Natural killer cell (primary cell): ENCODE measurements at regions not wholly inside any gene's neighbourhood (a gene's known extent, or its start where the extent isn't known, plus 50 kb on each side); places are given as distances from the start of the nearest gene placed in this dataset.

ENCODE experiments used
- ATAC-seq, 3 donors: fragments of 150-1000 bp in 2 of 3; fragments of 200-7000 bp in 1 of 3; cut with Tn5 transposase; 1 replicate in 1 of 3; 2 replicates in 2 of 3; pipeline ENCODE4 v1.10.0; 2021; ENCODE audit warnings: mild to moderate bottlenecking in 2 of 3, moderate library complexity in 2 of 3
- DNase-seq, 2 donors: peaks; one replicate each; pipeline versions ENCODE4 v3.0.0 to v3.0.0-alpha.2; 2013 to 2021; ENCODE audit warnings: mixed read lengths in 1 of 2
- H3K27ac ChIP-seq: one replicate; pipeline ENCODE4 v1.5.1; 2013; ENCODE audit warnings: mild to moderate bottlenecking, low read length
- H3K27me3 ChIP-seq: one replicate; pipeline ENCODE4 v1.6.1; 2013; ENCODE audit warnings: low read length; ENCODE audit not compliant: control insufficient read depth, insufficient read depth
- H3K36me3 ChIP-seq: one replicate; pipeline ENCODE4 v1.6.1; 2013; ENCODE audit warnings: low read length; ENCODE audit not compliant: control insufficient read depth, insufficient read depth
- H3K4me1 ChIP-seq: one replicate; pipeline ENCODE4 v1.6.1; 2013; ENCODE audit warnings: low read length; ENCODE audit not compliant: control insufficient read depth, insufficient read depth
- H3K4me3 ChIP-seq: one replicate; pipeline ENCODE4 v1.5.1; 2013; ENCODE audit warnings: low read length
- H3K9me3 ChIP-seq: one replicate; pipeline ENCODE4 v1.6.1; 2013; ENCODE audit warnings: low read length; ENCODE audit not compliant: control insufficient read depth, insufficient read depth
- H3K27ac Mint-ChIP-seq, 2 donors: one replicate each; pipeline ENCODE4 v1.8.0; 2022; ENCODE audit warnings: mild to moderate bottlenecking in 2 of 2, mixed read lengths in 2 of 2, moderate library complexity in 1 of 2
- H3K27me3 Mint-ChIP-seq, 2 donors: one replicate each; pipeline ENCODE4 v1.8.0; 2022; ENCODE audit warnings: low read depth in 2 of 2, mixed read lengths in 2 of 2
- H3K36me3 Mint-ChIP-seq: one replicate; pipeline ENCODE4 v1.8.0; 2022; ENCODE audit warnings: mixed read lengths
- H3K4me1 Mint-ChIP-seq, 2 donors: one replicate each; pipeline ENCODE4 v1.8.0; 2022; ENCODE audit warnings: mixed read lengths in 2 of 2
- H3K4me3 Mint-ChIP-seq: one replicate; pipeline ENCODE4 v1.8.0; 2022; ENCODE audit warnings: mild to moderate bottlenecking, moderate library complexity, mixed read lengths
- H3K9me3 Mint-ChIP-seq, 2 donors: one replicate each; pipeline ENCODE4 v1.8.0; 2022; ENCODE audit warnings: mixed read lengths in 2 of 2
- CTCF ChIP-seq: fragments of 200-600 bp; IDR thresholded peaks from one replicate; pipeline ENCODE4 v1.8.0; 2022; ENCODE audit warnings: antibody characterized with exemption
- WGBS: methylation state at CpG from one replicate; pipeline ENCODE4 v1.1.7; 2013; ENCODE audit warnings: missing lambda C conversion rate; ENCODE audit not compliant: insufficient coverage; 5-methylcytosine and 5-hydroxymethylcytosine counted together
- intact Hi-C: fragments of 100-400 bp; cut with micrococcal nuclease; formaldehyde crosslinking; loops from one replicate; pipeline ENCODE4 v1.14.2; 2022

GRCh38 chr10:29767968-29768367, 133.2 kb upstream of the SVIL start:
- WGBS, result 71% methylated on average over 2 of the region's 4 CpGs
- ATAC-seq, result no peak

GRCh38 chr10:29766753-29767152, 132.0 kb upstream of the SVIL start:
- H3K9me3 ChIP-seq, result no peaks in the 10 kb centered on the region
- H3K4me3 Mint-ChIP-seq, result no peak overlapping the region
- WGBS, result 87% methylated on average over 3 of the region's 3 CpGs

More at GRCh38 chr10:29767968-29768367, 133.2 kb upstream of the SVIL start:
- TF ChIP-seq CTCF, result no peak
- no peak overlapping the region for H3K4me3 Mint-ChIP-seq
- no peak overlapping the region for H3K27ac ChIP-seq
- no peaks in the 10 kb centered on the region for H3K27me3 ChIP-seq
- no peak overlapping the region for H3K4me3 ChIP-seq
- DNase-seq, result no peak
- intact Hi-C loops, result no loop called here
- peaks cover 8 to 9% of the 10 kb centered on the region in 2 donors for H3K4me1 Mint-ChIP-seq
- no peaks in the 10 kb centered on the region for H3K36me3 Mint-ChIP-seq
- no peak overlapping the region for H3K27ac Mint-ChIP-seq
- peaks cover 5% of the 10 kb centered on the region for H3K4me1 ChIP-seq
- peaks cover 6 to 7% of the 10 kb centered on the region in 2 donors for H3K27me3 Mint-ChIP-seq
- no peaks in the 10 kb centered on the region for H3K9me3 Mint-ChIP-seq
- H3K9me3 ChIP-seq, result no peaks in the 10 kb centered on the region
- no peaks in the 10 kb centered on the region for H3K36me3 ChIP-seq

GRCh38 chr10:29765330-29765729, 130.6 kb upstream of the SVIL start:
- Histone ChIP-seq H3K27me3 (no peaks in the 10 kb centered on the region), H3K4me1 (no peaks in the 10 kb centered on the region), H3K4me3 (no peak overlapping the region), H3K36me3 (no peaks in the 10 kb centered on the region), H3K9me3 (no peaks in the 10 kb centered on the region), H3K27ac (no peak overlapping the region)
- no peak for TF ChIP-seq CTCF
- intact Hi-C loops, result no loop called here
- DNase-seq, result no peak
- no peaks in the 10 kb centered on the region for H3K9me3 Mint-ChIP-seq
- H3K27me3 Mint-ChIP-seq, result peaks cover 4 to 6% of the 10 kb centered on the region in 2 donors
- no peaks in the 10 kb centered on the region for H3K4me1 Mint-ChIP-seq
- ATAC-seq, result no peak
- no peak overlapping the region for H3K4me3 Mint-ChIP-seq
- no peaks in the 10 kb centered on the region for H3K36me3 Mint-ChIP-seq
- H3K27ac Mint-ChIP-seq, result no peak overlapping the region
- WGBS, result 81% methylated on average over 1 of the region's 2 CpGs

More at GRCh38 chr10:29766753-29767152, 132.0 kb upstream of the SVIL start:
- no peak for TF ChIP-seq CTCF
- H3K27ac ChIP-seq, result no peak overlapping the region
- DNase-seq (no peak), ATAC-seq (no peak)
- no peak overlapping the region for H3K27ac Mint-ChIP-seq
- no peaks in the 10 kb centered on the region for H3K4me1 ChIP-seq
- no peaks in the 10 kb centered on the region for H3K9me3 Mint-ChIP-seq
- peaks cover 6 to 7% of the 10 kb centered on the region in 2 donors for H3K27me3 Mint-ChIP-seq
- no peaks in the 10 kb centered on the region for H3K27me3 ChIP-seq
- H3K36me3 Mint-ChIP-seq, result no peaks in the 10 kb centered on the region
- H3K4me3 ChIP-seq, result no peak overlapping the region
- H3K36me3 ChIP-seq, result no peaks in the 10 kb centered on the region
- H3K4me1 Mint-ChIP-seq, result no peaks in the 10 kb centered on the region
- intact Hi-C loops, result no loop called here

- Histone ChIP-seq H3K9me3 (no peaks in the 10 kb centered on the region), H3K27me3 (no peaks in the 10 kb centered on the region), H3K4me3 (no peak overlapping the region), H3K27ac (no peak overlapping the region), H3K36me3 (no peaks in the 10 kb centered on the region), H3K4me1 (no peaks in the 10 kb centered on the region)
- intact Hi-C loops, result no loop called here
- H3K9me3 Mint-ChIP-seq, result no peaks in the 10 kb centered on the region
- no peaks in the 10 kb centered on the region for H3K4me1 Mint-ChIP-seq
- no peaks in the 10 kb centered on the region for H3K36me3 Mint-ChIP-seq
- 95% methylated on average over 3 of the region's 4 CpGs for WGBS
- no peak overlapping the region for H3K27ac Mint-ChIP-seq
- DNase-seq (no peak), ATAC-seq (no peak)
- no peaks in the 10 kb centered on the region for H3K27me3 Mint-ChIP-seq
- H3K4me3 Mint-ChIP-seq, result no peak overlapping the region
- no peak for TF ChIP-seq CTCF
Observed at GRCh38 chr10:29763396-29763795, 128.6 kb upstream of the SVIL start.
